HAP-1 (cell line): ENCODE measurements at regions not wholly inside any gene's neighbourhood (a gene's known extent, or its start where the extent isn't known, plus 50 kb on each side); places are given as distances from the start of the nearest gene placed in this dataset.

Experiments used
- DNase-seq, 2 experiments: peaks; one replicate each; pipeline ENCODE4 v3.0.0-alpha.2; 2016 to 2020; ENCODE audit warnings: low spot score in 2 of 2
- H3K27me3 ChIP-seq: fragments of 250-450 bp; sonication (Bioruptor Pico); 2 replicates; pipeline ENCODE4 v1.5.1; 2020; ENCODE audit warnings: low read depth, mild to moderate bottlenecking, moderate library complexity
- H3K36me3 ChIP-seq: fragments of 250-450 bp; sonication (Bioruptor Pico); replicated peaks from 2 replicates; pipeline ENCODE4 v1.5.1; 2020; ENCODE audit warnings: mild to moderate bottlenecking
- H3K4me1 ChIP-seq: fragments of 250-450 bp; sonication (Bioruptor Pico); 2 replicates; pipeline ENCODE4 v1.5.1; 2020; ENCODE audit warnings: mild to moderate bottlenecking
- H3K4me3 ChIP-seq: fragments of 250-450 bp; sonication (Bioruptor Pico); 2 replicates; pipeline ENCODE4 v1.5.1; 2020; ENCODE audit warnings: mild to moderate bottlenecking, moderate library complexity
- H3K9me3 ChIP-seq: fragments of 250-450 bp; sonication (Bioruptor Pico); 2 replicates; pipeline ENCODE4 v1.5.1; 2020; ENCODE audit warnings: mild to moderate bottlenecking, moderate library complexity
- in situ Hi-C: fragments of 300-500 bp; cut with MboI; formaldehyde crosslinking; loops from 3 replicates; pipeline ENCODE4 v1.14.3; 2020; ENCODE audit warnings: low sequenced_read_pairs, inconsistent platforms, mixed read lengths

GRCh38 chr11:8740129-8740528 lies 57.5 kb downstream of the RPL27A start:
- H3K27me3 ChIP-seq = no peaks in the 10 kb centered on the region
- in situ Hi-C loops = no loop called here
- no peak for DNase-seq
- no peaks in the 10 kb centered on the region for H3K9me3 ChIP-seq
- H3K4me1 ChIP-seq = no peaks in the 10 kb centered on the region
- no peak overlapping the region for H3K4me3 ChIP-seq
- H3K36me3 ChIP-seq = no peaks in the 10 kb centered on the region

GRCh38 chr11:8744423-8744822 lies 61.8 kb downstream of the RPL27A start:
- in situ Hi-C loops = no loop called here
- no peak for DNase-seq
- Histone ChIP-seq H3K9me3 (no peaks in the 10 kb centered on the region), H3K4me3 (no peak overlapping the region), H3K4me1 (no peaks in the 10 kb centered on the region), H3K27me3 (no peaks in the 10 kb centered on the region), H3K36me3 (no peaks in the 10 kb centered on the region)

- H3K4me1 ChIP-seq = no peaks in the 10 kb centered on the region
- H3K9me3 ChIP-seq = no peaks in the 10 kb centered on the region
- H3K27me3 ChIP-seq = no peaks in the 10 kb centered on the region
- in situ Hi-C loops = no loop called here
- DNase-seq = no peak
- H3K36me3 ChIP-seq = no peaks in the 10 kb centered on the region
- no peak overlapping the region for H3K4me3 ChIP-seq
Observed at GRCh38 chr11:8745431-8746253, 63.0 kb downstream of the RPL27A start.

GRCh38 chr11:8746331-8746974 lies 63.9 kb downstream of the RPL27A start:
- in situ Hi-C loops = no loop called here

GRCh38 chr11:8747173-8747572 lies 64.6 kb downstream of the RPL27A start:
- in situ Hi-C loops = no loop called here
- H3K9me3 ChIP-seq = no peaks in the 10 kb centered on the region
- H3K36me3 ChIP-seq = no peaks in the 10 kb centered on the region
- H3K27me3 ChIP-seq = no peaks in the 10 kb centered on the region
- H3K4me3 ChIP-seq = no peak overlapping the region
- DNase-seq = no peak
- H3K4me1 ChIP-seq = no peaks in the 10 kb centered on the region

More at GRCh38 chr11:8746331-8746974, 63.9 kb downstream of the RPL27A start:
- Histone ChIP-seq H3K4me1 (no peaks in the 10 kb centered on the region), H3K4me3 (no peak overlapping the region), H3K9me3 (no peaks in the 10 kb centered on the region), H3K36me3 (no peaks in the 10 kb centered on the region), H3K27me3 (no peaks in the 10 kb centered on the region)
- DNase-seq = no peak

- no peak overlapping the region for H3K4me3 ChIP-seq
- no peaks in the 10 kb centered on the region for H3K9me3 ChIP-seq
- no peak for DNase-seq
- no peaks in the 10 kb centered on the region for H3K4me1 ChIP-seq
- H3K36me3 ChIP-seq = no peaks in the 10 kb centered on the region
- in situ Hi-C loops = no loop called here
- H3K27me3 ChIP-seq = no peaks in the 10 kb centered on the region
Observed at GRCh38 chr11:8748317-8748716, 65.7 kb downstream of the RPL27A start.

GRCh38 chr11:8749202-8749601 lies 66.6 kb downstream of the RPL27A start:
- DNase-seq = no peak
- no peaks in the 10 kb centered on the region for H3K27me3 ChIP-seq
- H3K4me1 ChIP-seq = no peaks in the 10 kb centered on the region
- H3K36me3 ChIP-seq = no peaks in the 10 kb centered on the region
- no peak overlapping the region for H3K4me3 ChIP-seq
- in situ Hi-C loops = no loop called here
- no peaks in the 10 kb centered on the region for H3K9me3 ChIP-seq

GRCh38 chr11:8754241-8754640 lies 71.6 kb downstream of the RPL27A start:
- Histone ChIP-seq H3K4me3 (no peak overlapping the region), H3K4me1 (no peaks in the 10 kb centered on the region), H3K36me3 (no peaks in the 10 kb centered on the region), H3K9me3 (no peaks in the 10 kb centered on the region), H3K27me3 (no peaks in the 10 kb centered on the region)
- DNase-seq = no peak
- in situ Hi-C loops = no loop called here

GRCh38 chr11:8756201-8756600 lies 73.6 kb downstream of the RPL27A start:
- Histone ChIP-seq H3K4me3 (no peak overlapping the region), H3K9me3 (no peaks in the 10 kb centered on the region), H3K4me1 (no peaks in the 10 kb centered on the region), H3K36me3 (no peaks in the 10 kb centered on the region), H3K27me3 (no peaks in the 10 kb centered on the region)
- no peak for DNase-seq
- in situ Hi-C loops = no loop called here

GRCh38 chr11:8757047-8757446 lies 74.5 kb downstream of the RPL27A start:
- Histone ChIP-seq H3K27me3 (no peaks in the 10 kb centered on the region), H3K4me1 (no peaks in the 10 kb centered on the region), H3K4me3 (no peak overlapping the region), H3K36me3 (no peaks in the 10 kb centered on the region), H3K9me3 (no peaks in the 10 kb centered on the region)
- no peak for DNase-seq
- in situ Hi-C loops = no loop called here

- in situ Hi-C loops = no loop called here
Observed at GRCh38 chr11:8757533-8757932, 74.9 kb downstream of the RPL27A start.

GRCh38 chr11:8758619-8759169 lies 76.1 kb downstream of the RPL27A start:
- no peaks in the 10 kb centered on the region for H3K27me3 ChIP-seq
- in situ Hi-C loops = no loop called here
- peaks cover 10% of the 10 kb centered on the region for H3K4me1 ChIP-seq
- H3K36me3 ChIP-seq = no peaks in the 10 kb centered on the region
- DNase-seq = no peak
- H3K9me3 ChIP-seq = no peaks in the 10 kb centered on the region
- no peak overlapping the region for H3K4me3 ChIP-seq

More at GRCh38 chr11:8757533-8757932, 74.9 kb downstream of the RPL27A start:
- no peak for DNase-seq
- H3K9me3 ChIP-seq = no peaks in the 10 kb centered on the region
- no peaks in the 10 kb centered on the region for H3K4me1 ChIP-seq
- H3K36me3 ChIP-seq = no peaks in the 10 kb centered on the region
- no peaks in the 10 kb centered on the region for H3K27me3 ChIP-seq
- no peak overlapping the region for H3K4me3 ChIP-seq

- in situ Hi-C loops = no loop called here
- Histone ChIP-seq H3K4me3 (no peak overlapping the region), H3K27me3 (no peaks in the 10 kb centered on the region), H3K36me3 (no peaks in the 10 kb centered on the region), H3K9me3 (no peaks in the 10 kb centered on the region), H3K4me1 (peaks cover 12% of the 10 kb centered on the region)
- DNase-seq = no peak
Observed at GRCh38 chr11:8759634-8760033, 77.0 kb downstream of the RPL27A start.

- Histone ChIP-seq H3K4me1 (peaks cover 14% of the 10 kb centered on the region), H3K9me3 (no peaks in the 10 kb centered on the region), H3K27me3 (no peaks in the 10 kb centered on the region), H3K36me3 (no peaks in the 10 kb centered on the region), H3K4me3 (no peak overlapping the region)
- DNase-seq = no peak
- in situ Hi-C loops = no loop called here
Observed at GRCh38 chr11:8760896-8761295, 78.3 kb downstream of the RPL27A start.
